ENCODE measurements at regions not wholly inside any gene's neighbourhood (a gene's known extent, or its start where the extent isn't known, plus 50 kb on each side); places are given as distances from the start of the nearest gene placed in this dataset.

DNA sequence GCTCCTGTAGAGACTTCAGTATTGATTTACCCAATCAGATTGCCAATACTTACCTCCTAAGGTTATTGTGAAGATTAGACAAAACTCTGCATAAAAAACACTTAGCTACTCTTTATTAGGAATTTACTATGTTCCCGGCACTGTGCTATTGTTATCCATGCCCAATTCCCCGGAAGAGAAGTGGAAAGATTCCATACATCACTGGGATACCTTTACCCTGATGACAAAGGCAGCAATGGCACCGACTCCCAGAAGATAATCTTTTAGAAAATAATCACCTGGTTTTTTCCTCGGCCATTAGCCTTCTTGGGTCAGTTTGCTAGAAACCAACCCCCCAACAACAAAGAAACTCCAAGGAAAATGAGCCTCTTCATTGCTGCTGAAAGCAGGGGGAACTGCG lies 226.0 kb downstream of the SNX18 start:
- no peak for DNase-seq (ENCODE audit: low read depth)

DNA sequence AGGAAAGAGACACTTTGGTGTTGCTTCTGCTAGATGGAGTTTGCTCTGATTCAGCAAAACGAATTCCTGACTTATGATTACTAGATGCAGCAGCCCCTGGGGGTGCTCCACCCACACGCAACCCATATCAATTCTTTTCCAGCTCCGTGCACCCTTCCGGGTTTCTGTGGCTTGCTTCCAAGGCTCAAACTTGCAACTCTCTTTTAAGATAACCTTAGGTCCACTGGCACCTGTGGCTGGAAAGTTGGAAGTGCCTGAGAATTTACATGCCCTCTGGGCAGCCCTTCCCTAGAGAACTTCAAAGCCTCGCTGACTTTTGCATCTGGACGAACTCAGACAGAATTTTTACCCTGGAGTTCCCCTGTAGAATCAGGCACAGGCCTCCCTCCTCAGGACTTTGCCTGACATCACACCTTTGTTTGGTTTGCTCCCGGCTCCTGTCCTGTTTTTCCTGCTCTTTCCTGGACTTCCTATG lies 224.9 kb downstream of the SNX18 start:
- DNase-seq (ENCODE audit: low read depth): no peak

DNA sequence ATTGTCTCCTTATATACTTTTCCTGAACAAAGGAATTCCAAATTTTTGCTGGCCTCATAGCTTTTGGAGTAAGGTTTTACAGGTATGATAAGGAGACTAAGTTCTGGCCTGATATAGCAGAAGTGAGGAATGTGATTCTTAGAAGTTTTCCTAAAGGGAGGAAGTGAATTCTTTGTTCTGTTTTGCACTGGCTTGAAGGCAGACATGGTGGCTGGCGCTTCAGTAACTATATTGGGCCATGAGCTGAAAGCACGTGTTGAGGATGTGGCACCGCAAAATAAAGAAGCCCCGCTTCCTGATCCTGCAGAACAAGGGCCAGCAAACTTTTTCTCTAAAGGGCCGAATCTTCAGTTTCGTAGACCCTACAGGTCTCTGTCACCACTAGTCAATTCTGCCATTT lies 224.2 kb downstream of the SNX18 start:
- no peak for DNase-seq (ENCODE audit: low read depth)

- DNase-seq (ENCODE audit: low read depth): no peak
Observed at GRCh38 chr5:54740141-54740540, 222.6 kb downstream of the SNX18 start.

GRCh38 chr5:54739371-54739770 lies 221.8 kb downstream of the SNX18 start:
- no peak for DNase-seq (ENCODE audit: low read depth)

GRCh38 chr5:54738973-54739367 lies 221.4 kb downstream of the SNX18 start:
- no peak for DNase-seq (ENCODE audit: low read depth)

GRCh38 chr5:54738118-54738972 lies 220.8 kb downstream of the SNX18 start:
- no peak for DNase-seq (ENCODE audit: low read depth)

- DNase-seq (ENCODE audit: low read depth): no peak
Observed at GRCh38 chr5:54736003-54736797, 218.6 kb downstream of the SNX18 start.

GRCh38 chr5:54733101-54733500 lies 215.5 kb downstream of the SNX18 start:
- no peak for DNase-seq (ENCODE audit: low read depth)

- no peak for DNase-seq (ENCODE audit: low read depth)
Observed at GRCh38 chr5:54732108-54732507, 214.5 kb downstream of the SNX18 start.

DNA sequence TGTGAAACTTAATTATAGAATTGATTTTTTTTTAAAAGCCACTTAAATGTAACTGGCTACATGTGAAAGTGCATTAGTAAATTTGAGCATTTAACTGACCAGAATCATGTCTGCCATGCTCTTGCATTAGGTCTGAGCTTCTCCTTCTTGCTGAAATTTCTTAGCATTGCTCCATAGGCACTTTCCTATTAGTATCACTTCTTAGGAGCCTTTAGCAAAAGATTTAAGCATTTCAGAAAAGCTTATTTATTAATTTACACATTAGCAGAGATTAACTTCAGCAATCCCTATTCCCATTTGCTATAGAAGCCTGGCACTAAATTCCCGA lies 211.0 kb downstream of the SNX18 start:
- no peak for DNase-seq (ENCODE audit: low read depth)

DNA sequence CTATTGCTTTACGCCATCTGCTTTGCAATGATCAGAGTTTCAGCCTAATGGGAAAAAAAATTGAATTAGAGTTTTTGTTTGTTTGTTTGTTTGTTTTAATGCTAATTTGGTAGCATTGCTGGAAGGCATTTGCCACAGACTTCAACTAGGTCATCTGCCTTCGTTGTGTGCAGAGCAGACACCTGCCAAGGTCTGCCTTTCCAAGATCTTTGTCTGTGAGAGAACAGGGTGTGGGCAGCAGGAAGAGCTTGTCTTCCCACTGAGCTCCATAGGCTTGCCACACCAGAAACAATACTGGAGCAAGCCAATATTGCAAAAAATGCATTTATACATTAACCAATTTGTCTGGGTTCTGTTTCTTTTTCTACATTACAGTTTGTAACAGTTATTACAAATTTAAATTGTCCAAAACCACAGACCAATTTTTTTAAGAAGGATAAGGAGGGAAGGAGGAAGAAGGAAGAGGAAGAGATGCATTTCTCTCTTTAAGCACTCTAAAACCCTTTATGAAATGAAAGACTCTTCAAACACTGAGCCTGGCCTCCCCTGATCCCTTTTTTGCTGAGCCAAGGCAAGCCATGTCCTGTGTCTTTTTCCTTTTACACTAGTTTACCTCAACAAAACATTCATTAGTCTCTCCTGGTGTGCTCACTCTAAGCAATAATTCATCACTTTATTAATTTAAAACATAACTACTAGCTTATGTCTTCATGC lies 210.5 kb downstream of the SNX18 start:
- no peak for DNase-seq (ENCODE audit: low read depth)

DNA sequence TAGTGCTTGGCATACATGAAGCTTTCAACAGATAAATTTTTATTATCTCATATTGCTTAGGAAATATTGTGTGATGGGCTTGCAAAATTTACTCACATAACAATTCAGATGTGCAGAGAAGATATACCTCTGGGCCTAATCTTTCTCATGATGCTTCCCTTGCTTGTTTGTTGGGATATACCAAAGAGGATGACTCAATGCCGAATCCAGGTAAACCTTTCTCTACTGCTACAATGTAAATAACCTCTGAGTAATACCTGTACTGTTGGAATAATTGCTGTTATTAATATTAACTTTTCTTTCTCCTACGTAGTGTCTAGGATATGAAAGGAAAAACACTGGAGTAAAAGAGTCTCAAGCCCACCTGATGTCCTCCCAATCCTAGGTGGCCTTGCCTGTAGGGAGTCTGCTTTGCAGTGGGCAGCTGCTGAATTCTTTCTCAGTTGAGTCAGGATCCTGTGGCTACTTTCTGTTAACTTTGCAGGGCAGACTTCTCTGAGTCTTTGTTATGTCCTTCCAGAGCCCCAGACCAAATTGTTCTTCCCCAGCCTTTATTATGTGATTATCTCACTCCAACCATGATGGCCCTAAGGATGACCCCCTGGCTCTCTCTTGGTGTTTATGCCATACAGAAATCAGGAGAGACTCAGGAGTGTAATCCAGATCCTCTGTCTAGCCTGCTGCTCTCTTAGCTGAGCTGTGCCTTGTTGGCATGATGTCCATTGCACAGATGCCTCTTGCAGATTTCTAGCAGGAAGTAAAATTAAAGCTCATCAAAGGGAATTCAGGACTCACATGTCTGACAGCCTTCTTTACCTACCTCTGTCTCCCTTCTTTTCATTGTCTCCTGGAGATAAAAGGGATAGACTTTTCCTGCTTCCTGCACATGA lies 208.1 kb downstream of the SNX18 start:
- no peak for DNase-seq (ENCODE audit: low read depth)

DNA sequence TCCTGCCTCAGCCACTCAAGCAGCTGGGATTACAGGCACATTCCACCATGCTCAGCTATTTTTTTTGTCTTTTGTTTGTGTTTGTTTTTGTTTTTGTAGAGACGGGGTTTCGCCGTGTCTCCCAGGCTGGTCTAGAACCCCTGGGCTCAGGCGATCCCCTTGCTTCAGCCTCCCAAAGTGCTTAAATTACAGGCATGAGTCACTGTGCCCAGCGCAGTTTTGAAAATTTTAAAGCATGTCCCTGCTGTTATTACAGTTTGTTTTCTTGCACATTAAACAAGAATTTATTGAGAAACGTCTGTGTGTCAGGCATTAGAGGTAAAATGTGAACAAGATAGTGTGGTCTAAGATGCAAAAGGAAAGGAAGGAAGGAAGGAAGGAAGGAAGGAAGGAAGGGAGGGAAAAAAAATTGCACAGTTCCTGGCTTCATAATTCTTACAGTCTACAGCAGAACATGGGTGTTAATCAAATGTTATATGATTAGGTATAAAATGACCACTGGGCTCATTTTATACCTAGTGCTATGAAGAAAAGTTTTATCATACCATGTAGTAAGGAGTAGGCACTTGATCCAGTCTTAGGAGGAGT lies 205.4 kb downstream of the SNX18 start:
- no peak for DNase-seq (ENCODE audit: low read depth)

GRCh38 chr5:54721951-54722654 lies 204.5 kb downstream of the SNX18 start:
- DNase-seq (ENCODE audit: low read depth): no peak

GRCh38 chr5:54721116-54721515 lies 203.6 kb downstream of the SNX18 start:
- DNase-seq (ENCODE audit: low read depth): no peak

GRCh38 chr5:54720341-54720740 lies 202.8 kb downstream of the SNX18 start:
- DNase-seq (ENCODE audit: low read depth): no peak

DNA sequence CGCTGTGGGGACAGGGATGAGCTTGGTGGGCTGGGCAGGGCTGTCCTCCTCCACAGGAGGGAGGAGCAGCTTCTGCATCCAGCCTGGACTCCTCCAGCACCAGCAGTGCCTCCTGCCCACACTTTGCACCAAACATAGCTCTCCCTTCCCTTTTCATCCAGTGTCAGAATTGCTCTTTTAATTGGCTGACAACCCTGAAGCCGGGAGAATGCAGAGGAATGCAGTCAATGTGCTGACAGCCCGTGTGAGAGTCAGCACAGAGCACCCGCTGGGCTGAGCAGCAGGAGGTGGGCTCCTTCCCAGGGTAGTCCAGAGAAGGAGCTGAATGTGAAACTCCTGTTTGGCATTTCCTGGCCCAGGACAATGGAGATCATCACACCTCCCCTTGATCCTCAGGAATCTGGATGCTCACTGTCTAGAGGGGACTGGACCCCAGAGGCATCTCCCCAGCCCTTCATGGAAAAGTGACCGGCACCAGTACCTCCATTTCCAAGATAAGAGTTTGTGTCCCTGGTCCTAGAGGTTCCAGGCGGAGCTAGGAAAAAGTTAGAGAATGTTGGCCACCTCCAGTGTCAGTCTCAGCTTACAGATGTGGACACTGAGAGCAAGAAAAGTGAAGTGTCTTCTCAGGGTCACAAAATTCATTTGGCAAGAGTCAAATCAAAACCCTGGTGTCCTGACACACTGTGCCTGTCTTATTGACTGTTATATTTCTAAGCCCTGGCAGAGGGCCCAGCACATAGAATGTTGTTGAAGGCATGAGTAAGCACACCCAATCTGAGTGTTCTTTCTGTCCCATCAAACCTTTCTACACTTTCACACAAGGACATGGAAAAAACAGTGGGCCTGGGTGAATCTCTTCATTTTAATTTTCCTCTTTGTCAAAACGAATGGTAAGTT lies 202.1 kb downstream of the SNX18 start:
- no peak for DNase-seq (ENCODE audit: low read depth)

DNA sequence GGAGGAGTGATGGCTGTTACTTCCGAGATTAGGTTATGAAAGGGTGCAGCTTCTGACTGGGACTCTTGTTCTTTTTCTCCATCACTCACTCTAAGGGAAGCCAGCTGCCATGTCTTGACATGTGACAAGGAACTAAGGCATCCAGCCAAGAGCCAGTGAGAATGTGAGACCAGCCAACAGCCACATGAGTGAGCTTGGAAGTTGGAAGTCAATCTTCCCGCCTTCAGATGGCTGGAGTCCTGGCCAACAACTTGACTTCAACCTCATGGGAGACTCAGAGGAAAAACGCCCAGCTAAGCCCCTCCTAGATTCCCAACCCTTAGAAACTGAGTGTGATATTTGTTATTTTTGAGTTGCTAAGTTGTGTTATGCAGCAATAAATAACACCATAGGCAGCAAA lies 201.1 kb downstream of the SNX18 start:
- DNase-seq (ENCODE audit: low read depth): no peak

GRCh38 chr5:54717870-54718269 lies 200.3 kb downstream of the SNX18 start:
- no peak for DNase-seq (ENCODE audit: low read depth)

All from stimulated activated CD8-positive, alpha-beta memory T cell treated with anti-CD3 and anti-CD28 coated beads, Interleukin-15, amount 100 ng/mL, for 24 hours (primary cell).